HUDEP-2 (cell line): ENCODE measurements at regions not wholly inside any gene's neighbourhood (a gene's known extent, or its start where the extent isn't known, plus 50 kb on each side); places are given as distances from the start of the nearest gene placed in this dataset.
"Not testable (repeated sequence)": the region's sequence is repeated elsewhere in the genome, so short reads cannot be mapped to it uniquely, and the experiment has no call there.

Source experiments
- DNase-seq, 76 experiments: peaks; one replicate each; lab custom pipeline; 2025; ENCODE audit not compliant: unreplicated experiment in 76 of 76; lab: John Stamatoyannopoulos, UW

GRCh38 chr10:29229258-29229705 is 59.6 kb upstream of the LYZL1 start:
- DNase-seq = no peak

- not testable (repeated sequence) for DNase-seq
These were observed 52.0 kb upstream of the LYZL1 start for GRCh38 chr10:29236910-29237309.

GRCh38 chr10:29237786-29238185 is 51.1 kb upstream of the LYZL1 start:
- no peak for DNase-seq

- DNase-seq = no peak
These were observed 50.2 kb upstream of the LYZL1 start for GRCh38 chr10:29238523-29239135.
